ENCODE measurements at regions not wholly inside any gene's neighbourhood (a gene's known extent, or its start where the extent isn't known, plus 50 kb on each side); places are given as distances from the start of the nearest gene placed in this dataset.

GRCh38 chr1:67560580-67561255, 124.3 kb upstream of the GADD45A start:
- H3K4me1 Mint-ChIP-seq = peaks cover 3% of the 10 kb centered on the region
- ChIA-PET POLR2A (no interaction called here), CTCF (interaction anchor here (0.9 to 4.0 kb wide), 6 partner anchors 9 to 206 kb away, joined by 3 to 99 read pairs (median 6); no protein-coding TSS in a partner anchor)
- H3K36me3 Mint-ChIP-seq (ENCODE audit: low read depth) = no peaks in the 10 kb centered on the region
- no peak for DNase-seq
- intact Hi-C loops (cut with micrococcal nuclease) = loop anchor here (1.0 kb wide), 1 partner anchor 200 kb away; no protein-coding TSS in a partner anchor
- H3K4me3 Mint-ChIP-seq = no peak overlapping the region
- no peak for TF ChIP-seq CTCF (IDR thresholded peaks at IDR 0.05)
- no peak overlapping the region for H3K27ac Mint-ChIP-seq
- no peak for ATAC-seq (ENCODE audit: low read depth)
- no peaks in the 10 kb centered on the region for H3K9me3 Mint-ChIP-seq
- peaks cover 4% of the 10 kb centered on the region for H3K27me3 Mint-ChIP-seq

GRCh38 chr1:67561704-67562113, 123.3 kb upstream of the GADD45A start:
- ChIA-PET POLR2A (no interaction called here), CTCF (interaction anchor here (0.7 to 4.0 kb wide), 10 partner anchors 8 to 205 kb away, joined by 3 to 99 read pairs (median 5); no protein-coding TSS in a partner anchor)
- ATAC-seq (ENCODE audit: low read depth) = peak; percentile 47
- TF ChIP-seq CTCF (IDR thresholded peaks at IDR 0.05) = no peak
- Mint-ChIP-seq H3K4me1 (peaks cover 3% of the 10 kb centered on the region), H3K36me3 (ENCODE audit: low read depth) (no peaks in the 10 kb centered on the region), H3K27me3 (peaks cover 4% of the 10 kb centered on the region), H3K27ac (no peak overlapping the region), H3K9me3 (no peaks in the 10 kb centered on the region), H3K4me3 (no peak overlapping the region)
- intact Hi-C loops (cut with micrococcal nuclease) = loop anchor here (1.0 kb wide), 1 partner anchor 199 kb away; no protein-coding TSS in a partner anchor
- peak; percentile 59 for DNase-seq

GRCh38 chr1:67563684-67564083, 121.3 kb upstream of the GADD45A start:
- intact Hi-C loops (cut with micrococcal nuclease) = no loop called here
- H3K4me1 Mint-ChIP-seq = peaks cover 3% of the 10 kb centered on the region
- H3K27me3 Mint-ChIP-seq = peaks cover 2% of the 10 kb centered on the region
- ATAC-seq (ENCODE audit: low read depth) (no peak), DNase-seq (no peak)
- H3K36me3 Mint-ChIP-seq (ENCODE audit: low read depth) = no peaks in the 10 kb centered on the region
- ChIA-PET CTCF (interaction anchor here (4.3 kb wide), 1 partner anchor 197 kb away, joined by 23 read pairs; no protein-coding TSS in a partner anchor), POLR2A (no interaction called here)
- H3K27ac Mint-ChIP-seq = no peak overlapping the region
- no peak overlapping the region for H3K4me3 Mint-ChIP-seq
- no peaks in the 10 kb centered on the region for H3K9me3 Mint-ChIP-seq
- no peak for TF ChIP-seq CTCF (IDR thresholded peaks at IDR 0.05)

- TF ChIP-seq CTCF (IDR thresholded peaks at IDR 0.05) = no peak
- Mint-ChIP-seq H3K27ac (no peak overlapping the region), H3K9me3 (no peaks in the 10 kb centered on the region), H3K4me3 (no peak overlapping the region), H3K27me3 (peaks cover 2% of the 10 kb centered on the region), H3K36me3 (ENCODE audit: low read depth) (no peaks in the 10 kb centered on the region), H3K4me1 (peaks cover 3% of the 10 kb centered on the region)
- ChIA-PET CTCF (interaction anchor here (4.3 kb wide), 1 partner anchor 196 kb away, joined by 23 read pairs; no protein-coding TSS in a partner anchor), POLR2A (no interaction called here)
- DNase-seq (no peak), ATAC-seq (ENCODE audit: low read depth) (no peak)
- intact Hi-C loops (cut with micrococcal nuclease) = no loop called here
These were observed 120.8 kb upstream of the GADD45A start for GRCh38 chr1:67564193-67564592.

GRCh38 chr1:67566803-67567377, 118.1 kb upstream of the GADD45A start:
- DNase-seq (no peak), ATAC-seq (ENCODE audit: low read depth) (no peak)
- no peak overlapping the region for H3K4me3 Mint-ChIP-seq
- intact Hi-C loops (cut with micrococcal nuclease) = no loop called here
- no peaks in the 10 kb centered on the region for H3K4me1 Mint-ChIP-seq
- POLR2A ChIA-PET = no interaction called here
- TF ChIP-seq CTCF (IDR thresholded peaks at IDR 0.05) = no peak
- CTCF ChIA-PET = interaction anchor here (4.3 kb wide), 1 partner anchor 194 kb away, joined by 23 read pairs; no protein-coding TSS in a partner anchor
- no peak overlapping the region for H3K27ac Mint-ChIP-seq
- H3K27me3 Mint-ChIP-seq = no peaks in the 10 kb centered on the region
- no peaks in the 10 kb centered on the region for H3K9me3 Mint-ChIP-seq
- no peaks in the 10 kb centered on the region for H3K36me3 Mint-ChIP-seq (ENCODE audit: low read depth)

Data from activated B cell treated with CpG ODN at 0.5 μM for 24 hours (primary cell).